22Rv1 (cell line): ENCODE measurements at regions not wholly inside any gene's neighbourhood (a gene's known extent, or its start where the extent isn't known, plus 50 kb on each side); places are given as distances from the start of the nearest gene placed in this dataset.

Experiments
- CTCF ChIP-seq: fragments of 450-650 bp; IDR thresholded peaks from 2 replicates; pipeline ENCODE4 v1.5.1; 2017; ENCODE audit warnings: mild to moderate bottlenecking
- ZFX ChIP-seq: fragments of 450-650 bp; IDR thresholded peaks from 2 replicates; pipeline ENCODE4 v1.6.1; 2017; ENCODE audit warnings: antibody characterized with exemption, borderline replicate concordance

GRCh38 chr16:11478431-11479119 lies 108.1 kb downstream of the LITAF start:
- TF ChIP-seq CTCF (no peak), ZFX (no peak)
